ENCODE measurements at regions not wholly inside any gene's neighbourhood (a gene's known extent, or its start where the extent isn't known, plus 50 kb on each side); places are given as distances from the start of the nearest gene placed in this dataset.

DNA sequence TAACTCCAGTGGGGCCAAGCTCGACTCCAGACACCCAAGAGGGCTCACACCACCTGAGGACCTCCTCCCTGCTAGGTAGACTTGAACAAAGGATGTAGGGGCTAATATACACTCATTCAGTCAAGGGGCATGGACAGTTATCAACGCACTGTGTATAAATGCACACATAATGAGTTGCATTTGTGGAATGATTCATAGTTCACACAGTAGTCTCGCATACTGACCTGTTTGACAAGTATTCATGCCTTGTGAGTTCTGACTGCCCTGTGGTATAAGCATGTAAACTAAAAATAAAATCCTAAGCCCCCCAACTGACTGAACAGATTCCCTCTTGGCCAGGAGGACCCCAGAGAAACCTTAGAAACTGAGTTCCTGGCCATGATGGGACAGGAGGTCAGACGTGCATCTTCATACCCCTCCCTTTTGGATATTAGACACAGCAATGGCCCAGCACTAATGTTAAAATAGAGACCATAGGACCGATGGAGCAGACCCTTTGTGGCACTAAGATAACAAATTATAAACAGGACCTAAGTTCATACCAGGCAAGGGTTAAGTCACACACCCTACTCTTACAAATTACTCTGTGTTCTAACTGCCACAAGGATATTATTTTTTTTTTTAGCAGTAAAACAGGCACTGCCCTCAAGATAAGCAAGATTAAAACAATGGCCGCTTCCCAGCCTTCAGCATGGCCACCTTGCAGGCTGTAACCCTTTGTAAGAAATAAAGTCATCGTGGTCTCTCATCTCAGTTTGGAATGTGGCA is 124.4 kb downstream of the TTLL2 start:
- no peaks in the 10 kb centered on the region for H3K27me3 ChIP-seq (ENCODE audit: control insufficient read depth, insufficient read depth, low read length)
- H3K4me3 ChIP-seq (ENCODE audit: low read length): no peak overlapping the region
- H3K36me3 ChIP-seq (ENCODE audit: control insufficient read depth, insufficient read depth, low read length): no peaks in the 10 kb centered on the region
- no peaks in the 10 kb centered on the region for H3K4me1 ChIP-seq (ENCODE audit: control insufficient read depth, insufficient read depth, low read length)
- H3K9ac ChIP-seq (ENCODE audit: low read length): no peak overlapping the region
- no peak overlapping the region for H3K27ac ChIP-seq (ENCODE audit: low read depth, low read length)

DNA sequence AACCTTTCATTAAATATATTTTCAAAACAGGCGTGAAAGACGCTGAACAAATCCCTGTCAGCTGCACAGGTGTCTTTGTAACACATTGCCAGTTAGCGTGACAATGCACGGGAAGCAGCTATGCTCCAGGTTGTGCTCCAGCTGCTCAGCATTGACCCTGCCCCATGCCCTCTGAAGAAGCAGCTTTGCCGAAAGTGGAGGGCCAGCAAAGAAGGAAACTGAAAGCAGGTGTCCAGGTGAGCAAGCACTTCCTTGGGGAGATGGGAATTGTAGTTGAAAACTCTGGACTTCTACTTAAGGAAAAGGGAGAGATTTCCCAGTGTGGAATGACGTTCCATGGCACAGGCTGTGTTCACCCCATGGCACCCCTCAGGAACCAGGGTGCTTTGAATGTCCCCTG is 125.7 kb downstream of the TTLL2 start:
- Histone ChIP-seq H3K36me3 (ENCODE audit: control insufficient read depth, insufficient read depth, low read length) (no peaks in the 10 kb centered on the region), H3K4me3 (ENCODE audit: low read length) (no peak overlapping the region), H3K27ac (ENCODE audit: low read depth, low read length) (no peak overlapping the region), H3K9ac (ENCODE audit: low read length) (no peak overlapping the region), H3K4me1 (ENCODE audit: control insufficient read depth, insufficient read depth, low read length) (no peaks in the 10 kb centered on the region), H3K27me3 (ENCODE audit: control insufficient read depth, insufficient read depth, low read length) (no peaks in the 10 kb centered on the region)

- Histone ChIP-seq H3K36me3 (ENCODE audit: control insufficient read depth, insufficient read depth, low read length) (no peaks in the 10 kb centered on the region), H3K4me1 (ENCODE audit: control insufficient read depth, insufficient read depth, low read length) (no peaks in the 10 kb centered on the region)
Observed at GRCh38 chr6:167452338-167453081, 127.6 kb downstream of the TTLL2 start.

DNA sequence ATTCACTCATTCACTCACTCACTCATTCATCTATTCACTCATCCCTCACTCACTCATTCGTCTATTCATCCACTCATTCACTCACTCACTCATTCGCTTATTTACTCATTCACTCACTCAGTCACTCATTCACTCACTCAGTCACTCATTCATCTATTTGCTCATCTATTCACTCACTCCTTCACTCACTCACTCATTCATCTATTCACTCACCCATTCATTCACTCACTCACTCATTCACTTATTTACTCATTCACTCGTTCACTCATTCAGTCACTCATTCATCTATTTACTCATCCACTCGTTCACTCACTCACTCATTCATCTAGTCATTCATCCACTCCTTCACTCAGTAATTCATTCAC is 128.2 kb downstream of the TTLL2 start:
- no peak overlapping the region for H3K27ac ChIP-seq (ENCODE audit: low read depth, low read length)
- no peaks in the 10 kb centered on the region for H3K36me3 ChIP-seq (ENCODE audit: control insufficient read depth, insufficient read depth, low read length)
- no peak overlapping the region for H3K9ac ChIP-seq (ENCODE audit: low read length)
- no peaks in the 10 kb centered on the region for H3K27me3 ChIP-seq (ENCODE audit: control insufficient read depth, insufficient read depth, low read length)
- no peaks in the 10 kb centered on the region for H3K4me1 ChIP-seq (ENCODE audit: control insufficient read depth, insufficient read depth, low read length)
- H3K4me3 ChIP-seq (ENCODE audit: low read length): no peak overlapping the region

More at GRCh38 chr6:167452338-167453081, 127.6 kb downstream of the TTLL2 start:
- H3K27ac ChIP-seq (ENCODE audit: low read depth, low read length): no peak overlapping the region
- no peak overlapping the region for H3K4me3 ChIP-seq (ENCODE audit: low read length)
- no peak overlapping the region for H3K9ac ChIP-seq (ENCODE audit: low read length)
- H3K27me3 ChIP-seq (ENCODE audit: control insufficient read depth, insufficient read depth, low read length): no peaks in the 10 kb centered on the region

DNA sequence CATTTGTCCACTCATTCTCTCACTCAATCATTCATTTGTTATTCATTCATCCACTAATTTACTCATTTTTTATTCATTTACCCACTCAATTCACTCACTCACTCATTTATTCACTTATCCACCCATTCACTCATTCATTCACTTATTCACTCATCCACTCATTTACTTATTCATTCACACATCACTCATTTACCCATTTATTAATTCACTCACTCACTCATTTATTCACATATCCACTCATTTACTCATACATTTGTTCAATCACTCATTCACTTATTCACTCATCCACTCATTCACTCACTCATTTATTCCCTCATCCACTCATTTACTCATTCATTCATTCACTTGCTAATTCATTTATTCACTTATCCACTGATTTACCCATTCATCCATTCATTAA is 129.1 kb downstream of the TTLL2 start:
- Histone ChIP-seq H3K36me3 (ENCODE audit: control insufficient read depth, insufficient read depth, low read length) (no peaks in the 10 kb centered on the region), H3K27me3 (ENCODE audit: control insufficient read depth, insufficient read depth, low read length) (no peaks in the 10 kb centered on the region), H3K9ac (ENCODE audit: low read length) (no peak overlapping the region), H3K4me1 (ENCODE audit: control insufficient read depth, insufficient read depth, low read length) (no peaks in the 10 kb centered on the region), H3K4me3 (ENCODE audit: low read length) (no peak overlapping the region), H3K27ac (ENCODE audit: low read depth, low read length) (no peak overlapping the region)

DNA sequence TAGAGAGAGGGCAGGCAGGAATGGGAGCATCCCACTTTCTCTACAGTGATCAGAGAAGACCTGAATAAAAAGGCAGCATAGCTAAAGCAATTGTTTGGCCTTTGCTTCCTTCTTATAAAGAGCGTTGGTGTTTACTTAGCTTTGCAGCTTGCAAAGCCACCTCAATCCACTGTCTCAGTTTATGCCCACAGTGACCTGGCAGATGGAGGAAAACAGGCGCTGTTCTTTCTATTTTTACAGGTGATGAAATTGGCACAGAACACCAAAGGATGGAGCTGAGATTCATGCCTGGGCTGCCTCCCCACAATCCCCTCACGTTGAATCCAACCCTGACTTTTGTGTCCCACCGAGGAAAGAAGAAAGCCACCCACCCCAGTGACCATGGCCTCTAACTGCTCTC is 130.5 kb downstream of the TTLL2 start:
- no peaks in the 10 kb centered on the region for H3K36me3 ChIP-seq (ENCODE audit: control insufficient read depth, insufficient read depth, low read length)
- H3K9ac ChIP-seq (ENCODE audit: low read length): no peak overlapping the region
- H3K4me1 ChIP-seq (ENCODE audit: control insufficient read depth, insufficient read depth, low read length): no peaks in the 10 kb centered on the region
- no peaks in the 10 kb centered on the region for H3K27me3 ChIP-seq (ENCODE audit: control insufficient read depth, insufficient read depth, low read length)
- H3K4me3 ChIP-seq (ENCODE audit: low read length): no peak overlapping the region
- H3K27ac ChIP-seq (ENCODE audit: low read depth, low read length): no peak overlapping the region

DNA sequence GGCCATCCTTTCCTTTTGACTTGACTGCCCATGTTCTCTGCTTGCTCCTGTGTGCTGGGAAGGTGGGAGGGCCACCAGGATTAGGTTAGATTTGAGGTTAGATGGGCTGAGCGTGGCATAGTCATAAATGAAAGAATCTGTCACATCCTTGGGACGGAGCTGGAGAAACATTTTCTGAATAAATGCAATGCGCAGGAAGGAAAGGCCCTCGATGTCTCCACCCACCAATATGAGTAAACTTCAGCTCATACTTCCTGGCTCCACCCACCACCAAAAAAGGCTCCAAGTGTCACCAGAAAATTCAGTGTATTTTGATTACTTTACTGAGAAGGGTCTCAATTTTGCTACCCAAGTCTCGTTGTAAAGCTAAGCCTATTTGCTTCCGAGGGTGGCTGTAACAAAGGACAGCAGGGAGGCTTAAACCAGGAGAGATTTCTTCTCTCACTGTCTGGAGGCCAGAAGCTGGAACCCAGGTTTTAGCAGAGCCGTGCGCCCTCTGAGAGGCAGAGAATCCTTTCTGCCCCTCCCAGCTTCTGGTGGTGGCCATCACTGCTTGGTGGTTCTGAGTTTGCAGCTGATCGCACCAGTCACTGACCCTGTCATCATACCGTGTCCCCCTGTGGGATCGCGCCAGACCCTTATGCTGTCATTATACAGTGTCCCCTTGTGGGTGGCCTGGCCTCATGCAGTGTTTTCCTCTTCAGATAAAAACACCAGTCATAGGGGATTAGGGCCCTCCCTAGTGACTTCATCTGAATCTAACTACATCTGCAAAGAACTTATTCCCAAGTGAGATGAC is 137.8 kb downstream of the TTLL2 start:
- Histone ChIP-seq H3K36me3 (ENCODE audit: control insufficient read depth, insufficient read depth, low read length) (no peaks in the 10 kb centered on the region), H3K9ac (ENCODE audit: low read length) (no peak overlapping the region), H3K4me1 (ENCODE audit: control insufficient read depth, insufficient read depth, low read length) (no peaks in the 10 kb centered on the region), H3K27ac (ENCODE audit: low read depth, low read length) (no peak overlapping the region), H3K4me3 (ENCODE audit: low read length) (no peak overlapping the region), H3K27me3 (ENCODE audit: control insufficient read depth, insufficient read depth, low read length) (no peaks in the 10 kb centered on the region)

- no peaks in the 10 kb centered on the region for H3K27me3 ChIP-seq (ENCODE audit: control insufficient read depth, insufficient read depth, low read length)
- H3K27ac ChIP-seq (ENCODE audit: low read depth, low read length): no peak overlapping the region
- no peak overlapping the region for H3K9ac ChIP-seq (ENCODE audit: low read length)
- H3K4me3 ChIP-seq (ENCODE audit: low read length): no peak overlapping the region
- H3K36me3 ChIP-seq (ENCODE audit: control insufficient read depth, insufficient read depth, low read length): no peaks in the 10 kb centered on the region
- H3K4me1 ChIP-seq (ENCODE audit: control insufficient read depth, insufficient read depth, low read length): no peaks in the 10 kb centered on the region
Observed at GRCh38 chr6:167464177-167464576, 139.3 kb downstream of the TTLL2 start.

- Histone ChIP-seq H3K9ac (ENCODE audit: low read length) (no peak overlapping the region), H3K27me3 (ENCODE audit: control insufficient read depth, insufficient read depth, low read length) (no peaks in the 10 kb centered on the region), H3K4me3 (ENCODE audit: low read length) (no peak overlapping the region), H3K4me1 (ENCODE audit: control insufficient read depth, insufficient read depth, low read length) (no peaks in the 10 kb centered on the region), H3K36me3 (ENCODE audit: control insufficient read depth, insufficient read depth, low read length) (no peaks in the 10 kb centered on the region), H3K27ac (ENCODE audit: low read depth, low read length) (no peak overlapping the region)
Observed at GRCh38 chr6:167465482-167465881, 140.6 kb downstream of the TTLL2 start.

DNA sequence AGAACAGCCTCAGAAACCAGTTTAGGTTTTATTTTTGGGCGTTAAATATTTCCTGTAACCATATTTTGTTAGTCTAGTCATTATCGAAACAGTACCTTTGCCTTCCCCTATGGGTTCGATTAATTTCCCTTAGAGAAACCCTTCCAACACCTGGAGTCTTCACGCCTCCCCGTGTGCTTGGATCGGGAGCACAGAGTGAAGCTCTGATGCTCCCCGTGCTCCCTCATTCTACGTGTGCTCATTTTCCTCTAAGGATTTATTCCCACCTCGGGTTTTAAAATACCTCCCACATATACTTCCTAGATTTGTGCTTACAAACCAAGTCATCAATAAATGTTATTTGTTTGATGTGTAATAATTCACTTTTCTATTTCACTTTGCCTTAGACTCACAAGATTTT is 142.4 kb downstream of the TTLL2 start:
- no peak overlapping the region for H3K4me3 ChIP-seq (ENCODE audit: low read length)
- no peak overlapping the region for H3K27ac ChIP-seq (ENCODE audit: low read depth, low read length)
- H3K9ac ChIP-seq (ENCODE audit: low read length): no peak overlapping the region
- H3K36me3 ChIP-seq (ENCODE audit: control insufficient read depth, insufficient read depth, low read length): no peaks in the 10 kb centered on the region
- H3K27me3 ChIP-seq (ENCODE audit: control insufficient read depth, insufficient read depth, low read length): no peaks in the 10 kb centered on the region
- no peaks in the 10 kb centered on the region for H3K4me1 ChIP-seq (ENCODE audit: control insufficient read depth, insufficient read depth, low read length)

DNA sequence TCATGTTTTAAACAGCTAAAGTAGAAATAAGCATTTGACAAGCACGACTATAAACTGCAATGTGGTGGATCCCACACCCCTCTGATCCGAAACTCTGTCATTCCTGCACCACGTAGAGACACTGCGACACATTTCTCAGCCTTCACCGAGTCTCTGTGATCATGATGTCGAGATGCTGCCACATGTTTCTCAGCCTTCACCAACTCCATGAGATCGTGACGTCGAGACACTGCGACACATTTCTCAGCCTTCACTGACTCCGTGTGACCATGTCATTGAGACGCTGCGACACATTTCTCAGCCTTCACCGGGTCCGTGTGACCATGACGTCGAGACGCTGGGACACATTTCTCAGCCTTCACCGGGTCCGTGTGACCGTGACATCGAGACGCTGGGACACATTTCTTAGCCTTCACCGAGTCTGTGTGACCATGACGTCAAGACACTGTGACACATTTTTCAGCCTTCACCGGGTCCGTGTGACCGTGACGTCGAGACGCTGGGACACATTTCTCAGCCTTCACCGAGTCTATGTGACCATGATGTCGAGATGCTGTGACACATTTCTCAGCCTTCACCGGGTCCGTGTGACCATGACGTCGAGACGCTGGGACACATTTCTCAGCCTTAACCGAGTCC is 143.0 kb downstream of the TTLL2 start:
- H3K36me3 ChIP-seq (ENCODE audit: control insufficient read depth, insufficient read depth, low read length): no peaks in the 10 kb centered on the region

DNA sequence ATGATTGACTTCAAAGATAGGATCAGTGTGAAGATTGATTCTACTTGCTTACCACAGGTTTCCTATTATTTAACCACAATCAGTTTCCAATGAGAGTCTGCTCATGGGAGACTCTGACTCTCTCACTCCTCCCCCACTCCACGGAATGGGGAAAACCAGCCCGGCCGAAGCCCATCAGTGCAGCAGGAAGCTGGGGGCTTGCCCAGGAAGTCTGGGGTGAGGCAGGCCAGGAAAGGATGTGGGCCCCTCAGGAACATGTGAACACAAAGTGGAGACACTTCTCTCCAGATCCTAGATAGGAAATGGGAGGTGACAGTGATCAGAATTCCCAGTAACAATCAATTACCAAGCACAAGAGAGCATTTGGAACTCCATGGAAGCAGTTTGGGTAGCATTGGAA is 144.2 kb downstream of the TTLL2 start:
- H3K27me3 ChIP-seq (ENCODE audit: control insufficient read depth, insufficient read depth, low read length): no peaks in the 10 kb centered on the region
- no peak overlapping the region for H3K27ac ChIP-seq (ENCODE audit: low read depth, low read length)
- no peaks in the 10 kb centered on the region for H3K36me3 ChIP-seq (ENCODE audit: control insufficient read depth, insufficient read depth, low read length)
- H3K4me1 ChIP-seq (ENCODE audit: control insufficient read depth, insufficient read depth, low read length): no peaks in the 10 kb centered on the region
- H3K4me3 ChIP-seq (ENCODE audit: low read length): no peak overlapping the region
- no peak overlapping the region for H3K9ac ChIP-seq (ENCODE audit: low read length)

More for the DNA sequence above, 143.0 kb downstream of the TTLL2 start:
- no peak overlapping the region for H3K9ac ChIP-seq (ENCODE audit: low read length)
- no peaks in the 10 kb centered on the region for H3K27me3 ChIP-seq (ENCODE audit: control insufficient read depth, insufficient read depth, low read length)
- no peak overlapping the region for H3K4me3 ChIP-seq (ENCODE audit: low read length)
- no peak overlapping the region for H3K27ac ChIP-seq (ENCODE audit: low read depth, low read length)
- H3K4me1 ChIP-seq (ENCODE audit: control insufficient read depth, insufficient read depth, low read length): no peaks in the 10 kb centered on the region

Data from rectal smooth muscle tissue (tissue), 1 donor.